MG63 (cell line): ENCODE measurements at regions not wholly inside any gene's neighbourhood (a gene's known extent, or its start where the extent isn't known, plus 50 kb on each side); places are given as distances from the start of the nearest gene placed in this dataset.

ENCODE experiments used
- DNase-seq: peaks from one replicate; pipeline ENCODE4 v3.0.0-alpha.2; 2020
- H3K27me3 ChIP-seq: fragments of 250-450 bp; sonication (Bioruptor Pico); 2 replicates; pipeline ENCODE4 v1.5.1; 2020; ENCODE audit warnings: mild to moderate bottlenecking, moderate library complexity
- H3K36me3 ChIP-seq: fragments of 250-450 bp; sonication (Bioruptor Pico); 2 replicates; pipeline ENCODE4 v1.5.1; 2020; ENCODE audit warnings: mild to moderate bottlenecking, moderate library complexity
- H3K4me3 ChIP-seq: fragments of 250-450 bp; sonication (Bioruptor Pico); 2 replicates; pipeline ENCODE4 v1.5.1; 2020; ENCODE audit warnings: mild to moderate bottlenecking, moderate library complexity
- H3K9me3 ChIP-seq: fragments of 250-450 bp; sonication (Bioruptor Pico); 2 replicates; pipeline ENCODE4 v1.5.1; 2020; ENCODE audit warnings: mild to moderate bottlenecking, moderate library complexity

- no peak for DNase-seq
- no peaks in the 10 kb centered on the region for H3K36me3 ChIP-seq
- no peaks in the 10 kb centered on the region for H3K27me3 ChIP-seq
- H3K4me3 ChIP-seq = no peak overlapping the region
- H3K9me3 ChIP-seq = no peaks in the 10 kb centered on the region
Measured at GRCh38 chr4:144489831-144490230, 156.1 kb upstream of the HHIP start.

DNA sequence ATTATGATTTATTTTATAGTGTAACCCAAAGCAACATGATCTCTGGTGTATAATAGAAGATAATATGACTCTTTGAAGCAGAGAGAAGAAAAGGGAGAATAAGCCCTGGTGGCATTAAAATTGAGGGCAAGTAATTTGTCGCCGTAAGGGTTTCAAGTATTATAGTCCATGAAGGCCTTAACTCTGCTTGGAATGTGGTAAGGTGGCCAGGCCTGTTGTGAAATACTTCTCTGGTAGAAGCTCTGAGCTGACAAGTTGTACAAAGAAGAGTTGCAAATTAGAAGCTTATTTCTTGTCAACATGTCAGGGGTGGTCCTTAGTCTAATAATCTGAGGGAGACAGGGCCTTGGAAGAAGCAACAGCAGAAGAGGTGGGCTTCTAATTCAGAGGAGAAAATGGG, 151.7 kb upstream of the HHIP start:
- DNase-seq = no peak
- Histone ChIP-seq H3K36me3 (no peaks in the 10 kb centered on the region), H3K9me3 (no peaks in the 10 kb centered on the region), H3K4me3 (no peak overlapping the region), H3K27me3 (no peaks in the 10 kb centered on the region)

DNA sequence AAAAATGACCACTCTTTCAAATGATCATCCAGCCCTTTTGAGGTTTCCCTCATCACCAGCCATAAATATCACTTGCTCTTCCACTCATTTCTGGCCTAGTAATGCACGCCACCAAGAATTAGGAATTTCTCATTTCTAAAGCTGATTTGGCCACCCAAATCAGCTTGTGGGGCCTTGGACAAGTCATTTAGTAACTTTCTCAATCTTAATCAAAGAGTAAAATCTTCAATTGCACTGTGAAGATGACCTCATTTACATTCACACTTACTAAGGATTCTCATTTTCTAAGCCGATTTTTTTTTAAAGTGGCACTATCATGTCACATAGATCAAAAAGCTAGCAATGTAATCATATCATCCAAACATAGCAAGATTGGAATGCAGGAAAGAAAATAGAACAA, 150.0 kb upstream of the HHIP start:
- H3K9me3 ChIP-seq = no peaks in the 10 kb centered on the region
- H3K36me3 ChIP-seq = no peaks in the 10 kb centered on the region
- no peak for DNase-seq
- H3K4me3 ChIP-seq = no peak overlapping the region
- H3K27me3 ChIP-seq = no peaks in the 10 kb centered on the region

GRCh38 chr4:144499777-144500176, 146.2 kb upstream of the HHIP start:
- Histone ChIP-seq H3K27me3 (no peaks in the 10 kb centered on the region), H3K4me3 (no peak overlapping the region), H3K9me3 (no peaks in the 10 kb centered on the region), H3K36me3 (no peaks in the 10 kb centered on the region)
- no peak for DNase-seq

DNA sequence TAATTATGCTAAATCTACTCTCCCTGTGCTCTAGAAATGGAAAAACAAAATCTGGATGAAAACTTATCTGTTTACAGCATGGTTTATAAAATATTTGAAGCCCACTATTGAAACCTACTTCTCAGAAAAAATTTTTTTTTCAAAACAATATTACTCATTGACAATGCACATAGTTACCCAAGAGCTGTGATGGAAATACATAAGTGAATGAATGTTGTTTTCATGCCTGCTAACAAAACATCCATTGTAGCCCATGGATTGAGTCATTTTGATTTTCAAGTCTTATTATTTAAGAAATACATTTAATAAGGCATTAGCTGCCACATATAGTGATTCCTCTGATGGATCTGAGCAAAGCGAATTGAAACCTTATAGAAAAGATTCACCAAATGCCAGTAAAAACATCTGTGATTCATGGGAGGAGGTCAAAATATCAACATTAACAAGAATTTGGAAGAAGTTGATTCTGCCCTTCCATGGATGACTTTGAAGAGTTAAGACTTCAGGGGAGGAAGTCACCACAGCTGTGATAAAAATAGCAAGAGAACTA, 144.7 kb upstream of the HHIP start:
- H3K36me3 ChIP-seq = no peaks in the 10 kb centered on the region
- H3K9me3 ChIP-seq = no peaks in the 10 kb centered on the region
- DNase-seq = no peak
- H3K27me3 ChIP-seq = no peaks in the 10 kb centered on the region
- no peak overlapping the region for H3K4me3 ChIP-seq

- H3K9me3 ChIP-seq = no peaks in the 10 kb centered on the region
- H3K27me3 ChIP-seq = no peaks in the 10 kb centered on the region
- no peaks in the 10 kb centered on the region for H3K36me3 ChIP-seq
- H3K4me3 ChIP-seq = no peak overlapping the region
- DNase-seq = no peak
Measured at GRCh38 chr4:144504883-144505282, 141.1 kb upstream of the HHIP start.

GRCh38 chr4:144507311-144508101, 138.4 kb upstream of the HHIP start:
- H3K9me3 ChIP-seq = no peaks in the 10 kb centered on the region
- no peaks in the 10 kb centered on the region for H3K27me3 ChIP-seq
- no peak for DNase-seq
- H3K4me3 ChIP-seq = no peak overlapping the region
- no peaks in the 10 kb centered on the region for H3K36me3 ChIP-seq

DNA sequence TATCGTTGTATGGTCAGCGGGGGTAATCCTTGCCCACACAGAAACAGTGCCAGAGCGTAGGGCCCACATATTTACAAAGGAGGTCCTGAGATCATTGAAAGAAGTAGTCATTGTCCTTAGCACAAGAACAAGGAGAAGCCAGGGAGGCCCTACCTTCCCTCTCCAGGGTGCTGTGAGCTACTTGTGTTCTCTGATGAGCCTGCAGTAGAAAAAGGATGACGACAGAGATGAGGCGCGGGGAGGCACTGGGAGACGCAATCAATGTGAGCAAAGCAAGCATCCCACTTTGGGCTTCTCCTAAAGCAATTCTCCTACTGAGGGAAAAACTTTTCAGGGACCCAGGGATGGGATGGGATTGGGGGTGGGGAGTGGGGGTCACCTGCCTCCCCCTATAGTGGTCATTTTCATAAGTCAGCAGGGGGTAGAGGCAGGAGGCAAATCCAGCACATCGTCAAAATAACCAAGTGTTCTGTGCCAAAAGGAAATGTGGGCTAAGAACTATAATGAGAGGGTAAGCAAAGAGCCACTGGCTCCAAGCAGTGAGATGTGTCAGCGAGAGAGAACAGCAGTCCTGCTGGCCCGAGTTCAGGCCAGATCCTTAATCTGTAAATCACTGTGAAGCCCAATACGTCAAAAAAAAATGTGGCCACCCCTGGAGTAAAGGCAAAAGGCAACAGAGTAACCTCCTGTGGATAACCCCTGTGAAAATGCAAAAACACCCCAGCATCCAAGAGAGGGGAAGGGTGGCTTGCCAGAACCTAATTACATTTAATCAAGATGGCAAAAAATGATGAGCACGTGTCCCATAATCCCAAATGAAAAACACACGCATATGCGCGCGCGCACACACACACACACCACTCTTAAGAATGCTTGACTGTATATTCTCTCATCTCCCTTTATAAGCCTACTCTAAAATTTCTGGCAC, 136.6 kb upstream of the HHIP start:
- Histone ChIP-seq H3K36me3 (no peaks in the 10 kb centered on the region), H3K27me3 (no peaks in the 10 kb centered on the region), H3K4me3 (no peak overlapping the region), H3K9me3 (no peaks in the 10 kb centered on the region)
- DNase-seq = peak; percentile 1

DNA sequence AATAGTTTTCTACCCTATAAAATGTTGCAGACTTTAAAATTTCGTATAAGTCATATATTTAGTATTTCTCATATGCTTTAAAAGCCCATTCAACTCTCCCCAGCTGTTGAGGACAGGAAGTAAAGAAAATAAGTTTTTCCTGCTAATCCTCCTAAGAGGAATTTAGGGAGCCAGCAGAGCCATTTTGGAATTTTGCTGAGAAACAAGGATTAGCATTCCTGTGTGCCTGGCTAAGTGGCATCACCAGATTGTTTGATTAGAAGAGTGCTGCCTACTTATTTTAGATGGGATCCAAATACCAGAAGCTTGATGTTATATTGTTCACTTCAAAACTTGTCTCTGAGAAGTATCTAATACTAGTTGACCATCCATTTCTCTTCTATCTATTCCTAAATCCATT, 131.2 kb upstream of the HHIP start:
- no peak for DNase-seq
- Histone ChIP-seq H3K36me3 (no peaks in the 10 kb centered on the region), H3K4me3 (no peak overlapping the region), H3K9me3 (no peaks in the 10 kb centered on the region), H3K27me3 (no peaks in the 10 kb centered on the region)

DNA sequence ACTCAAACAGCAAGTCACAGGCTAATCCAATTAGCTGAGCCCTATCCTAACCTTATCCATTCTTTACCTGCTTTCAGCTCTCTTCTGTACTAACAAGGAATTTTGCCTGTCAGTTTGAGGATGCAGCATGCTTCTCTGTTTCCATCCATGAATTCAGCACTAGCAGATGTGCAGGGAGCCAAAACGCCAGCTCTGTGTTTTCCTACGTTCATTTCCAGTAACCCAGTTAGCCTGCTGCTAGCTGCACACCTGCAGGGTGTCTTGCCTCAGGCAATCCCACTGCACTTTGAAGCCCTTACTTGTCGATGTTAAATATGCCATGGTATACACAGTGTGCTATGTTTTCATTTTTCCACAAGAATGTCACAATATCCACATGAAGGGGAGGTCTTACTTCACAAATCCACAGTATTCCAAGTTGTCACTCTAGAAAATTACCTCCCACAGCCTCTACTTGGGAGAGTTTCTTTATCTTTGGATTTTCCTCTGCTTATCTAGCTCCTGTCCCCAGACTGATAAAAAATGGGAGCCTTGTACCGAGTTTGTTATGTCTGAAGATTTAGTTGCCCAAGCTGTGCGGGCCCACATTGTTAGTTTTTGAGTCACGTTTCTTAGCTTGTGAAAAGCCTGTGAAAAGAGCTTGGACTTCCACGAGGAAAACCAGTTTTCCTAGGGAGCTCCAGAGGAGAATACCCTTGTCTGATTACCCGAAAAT, 127.6 kb upstream of the HHIP start:
- Histone ChIP-seq H3K9me3 (no peaks in the 10 kb centered on the region), H3K4me3 (no peak overlapping the region), H3K27me3 (no peaks in the 10 kb centered on the region), H3K36me3 (no peaks in the 10 kb centered on the region)
- DNase-seq = no peak

DNA sequence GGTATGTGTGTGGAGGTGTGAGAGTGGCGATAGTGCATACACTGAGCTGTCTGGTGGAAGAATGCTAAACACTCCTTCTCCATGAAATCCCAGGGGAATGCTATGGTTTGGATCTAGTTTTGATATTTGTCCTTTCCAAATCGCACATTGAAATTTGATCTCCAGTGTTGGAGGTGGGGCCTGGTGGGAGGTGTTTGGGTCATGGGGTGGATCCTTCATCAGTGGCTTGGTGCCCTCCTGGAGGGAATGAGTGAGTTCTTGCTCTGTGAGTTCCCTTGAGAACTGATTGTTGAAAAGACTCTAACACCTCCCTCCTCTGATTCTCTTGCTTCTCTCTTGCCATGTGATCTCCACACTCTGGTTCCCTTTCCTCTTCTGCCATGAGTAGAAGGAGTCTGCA, 114.1 kb upstream of the HHIP start:
- no peak overlapping the region for H3K4me3 ChIP-seq
- no peak for DNase-seq
- no peaks in the 10 kb centered on the region for H3K27me3 ChIP-seq
- H3K9me3 ChIP-seq = no peaks in the 10 kb centered on the region
- no peaks in the 10 kb centered on the region for H3K36me3 ChIP-seq

DNA sequence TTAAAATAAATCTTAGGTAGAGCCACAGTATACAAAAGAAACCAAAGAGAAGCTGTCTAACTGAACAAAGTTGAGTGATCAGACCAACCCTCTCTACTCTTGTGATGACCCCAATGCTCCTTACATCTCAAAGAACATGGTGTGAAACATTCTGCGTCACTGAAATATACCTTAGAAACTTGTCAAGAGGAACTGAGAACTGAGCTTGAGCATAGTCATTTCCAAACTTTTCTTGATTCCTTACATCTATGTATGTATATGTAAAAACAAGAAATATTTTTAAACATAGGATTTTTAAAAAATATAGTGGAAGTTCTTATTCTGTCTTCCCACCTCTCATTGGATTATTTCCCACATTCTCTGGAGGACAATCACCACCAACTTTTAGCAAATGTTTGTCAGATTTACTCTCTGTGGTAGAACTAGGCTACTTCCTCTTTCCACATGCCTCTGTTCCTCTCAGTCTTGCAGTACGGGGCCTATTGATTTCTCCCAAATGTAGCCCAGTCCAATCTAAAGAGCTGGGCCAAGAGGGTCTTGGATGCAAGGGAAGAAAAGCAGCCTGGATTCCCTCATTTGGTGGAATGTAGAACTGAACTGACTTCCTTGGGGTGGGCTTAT, 98.2 kb upstream of the HHIP start:
- Histone ChIP-seq H3K9me3 (no peaks in the 10 kb centered on the region), H3K27me3 (no peaks in the 10 kb centered on the region), H3K36me3 (no peaks in the 10 kb centered on the region), H3K4me3 (no peak overlapping the region)
- DNase-seq = no peak

- Histone ChIP-seq H3K36me3 (no peaks in the 10 kb centered on the region), H3K4me3 (no peak overlapping the region), H3K9me3 (no peaks in the 10 kb centered on the region), H3K27me3 (no peaks in the 10 kb centered on the region)
- DNase-seq = no peak
Measured at GRCh38 chr4:144556636-144557035, 89.3 kb upstream of the HHIP start.

DNA sequence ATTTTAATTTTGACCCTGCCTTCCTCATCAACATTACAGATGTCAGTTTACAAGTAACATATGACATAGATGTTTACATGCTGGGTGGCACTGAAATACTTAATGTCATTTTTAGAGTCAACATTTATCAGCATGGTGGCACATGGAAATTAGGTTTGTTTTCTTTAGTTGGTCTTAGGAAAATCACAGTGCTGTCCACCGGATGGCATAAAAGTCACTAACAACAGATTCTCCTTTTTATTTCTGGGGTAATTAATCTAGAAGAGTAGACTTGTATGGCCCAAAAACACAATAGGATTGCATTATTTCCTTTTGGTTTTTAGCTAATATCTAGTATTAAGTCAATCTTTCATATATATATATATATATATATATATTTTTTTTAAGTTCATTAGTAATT, 88.6 kb upstream of the HHIP start:
- no peak for DNase-seq
- H3K36me3 ChIP-seq = no peaks in the 10 kb centered on the region
- no peak overlapping the region for H3K4me3 ChIP-seq
- H3K27me3 ChIP-seq = no peaks in the 10 kb centered on the region
- no peaks in the 10 kb centered on the region for H3K9me3 ChIP-seq

GRCh38 chr4:144562019-144562705, 83.8 kb upstream of the HHIP start:
- no peak for DNase-seq
- Histone ChIP-seq H3K36me3 (no peaks in the 10 kb centered on the region), H3K27me3 (no peaks in the 10 kb centered on the region), H3K4me3 (no peak overlapping the region), H3K9me3 (no peaks in the 10 kb centered on the region)

GRCh38 chr4:144564358-144564757, 81.6 kb upstream of the HHIP start:
- Histone ChIP-seq H3K4me3 (no peak overlapping the region), H3K9me3 (no peaks in the 10 kb centered on the region), H3K27me3 (no peaks in the 10 kb centered on the region), H3K36me3 (no peaks in the 10 kb centered on the region)
- no peak for DNase-seq
